ENCODE measurements at regions not wholly inside any gene's neighbourhood (a gene's known extent, or its start where the extent isn't known, plus 50 kb on each side); places are given as distances from the start of the nearest gene placed in this dataset.

DNA sequence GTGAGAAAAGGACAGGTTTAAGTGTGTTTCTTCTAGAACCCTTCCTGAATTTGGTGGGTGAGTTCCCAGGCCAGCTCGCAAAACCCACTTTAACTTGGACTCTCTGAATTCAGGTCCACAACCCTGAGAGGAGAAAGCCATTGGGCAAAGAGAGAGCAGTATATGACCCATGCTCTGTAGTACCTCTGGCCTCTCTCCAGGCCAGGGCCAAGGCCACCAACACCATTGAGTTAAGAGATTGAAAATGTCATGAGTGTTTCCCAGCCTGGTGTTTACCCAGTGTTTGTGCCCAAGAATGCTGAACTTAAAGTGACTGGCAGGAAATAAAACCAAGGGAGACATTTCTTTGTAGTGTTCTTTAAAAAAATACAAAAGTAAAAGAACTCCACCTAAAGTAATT, 410.4 kb upstream of the CDH5 start:
- H3K27me3 ChIP-seq, result no peaks in the 10 kb centered on the region
- TF ChIP-seq, protein P1, sequence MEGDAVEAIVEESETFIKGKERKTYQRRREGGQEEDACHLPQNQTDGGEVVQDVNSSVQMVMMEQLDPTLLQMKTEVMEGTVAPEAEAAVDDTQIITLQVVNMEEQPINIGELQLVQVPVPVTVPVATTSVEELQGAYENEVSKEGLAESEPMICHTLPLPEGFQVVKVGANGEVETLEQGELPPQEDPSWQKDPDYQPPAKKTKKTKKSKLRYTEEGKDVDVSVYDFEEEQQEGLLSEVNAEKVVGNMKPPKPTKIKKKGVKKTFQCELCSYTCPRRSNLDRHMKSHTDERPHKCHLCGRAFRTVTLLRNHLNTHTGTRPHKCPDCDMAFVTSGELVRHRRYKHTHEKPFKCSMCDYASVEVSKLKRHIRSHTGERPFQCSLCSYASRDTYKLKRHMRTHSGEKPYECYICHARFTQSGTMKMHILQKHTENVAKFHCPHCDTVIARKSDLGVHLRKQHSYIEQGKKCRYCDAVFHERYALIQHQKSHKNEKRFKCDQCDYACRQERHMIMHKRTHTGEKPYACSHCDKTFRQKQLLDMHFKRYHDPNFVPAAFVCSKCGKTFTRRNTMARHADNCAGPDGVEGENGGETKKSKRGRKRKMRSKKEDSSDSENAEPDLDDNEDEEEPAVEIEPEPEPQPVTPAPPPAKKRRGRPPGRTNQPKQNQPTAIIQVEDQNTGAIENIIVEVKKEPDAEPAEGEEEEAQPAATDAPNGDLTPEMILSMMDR (IDR thresholded peaks at IDR 0.05), result no peak
- TF ChIP-seq POLR2A (IDR thresholded peaks at IDR 0.05) (no peak), POLR2AphosphoS5 (IDR thresholded peaks at IDR 0.05) (no peak)
- no peaks in the 10 kb centered on the region for H3K9me3 ChIP-seq
- H3K27ac ChIP-seq, result no peak overlapping the region
- DNase-seq (ENCODE audit: low spot score in 2 of 2), result no peak
- intact Hi-C loops (cut with DNase I; ENCODE audit: low total_unique reads), result no loop called here
- no peaks in the 10 kb centered on the region for H3K36me3 ChIP-seq
- H3K4me1 ChIP-seq, result no peaks in the 10 kb centered on the region
- no peak overlapping the region for H3K4me3 ChIP-seq

DNA sequence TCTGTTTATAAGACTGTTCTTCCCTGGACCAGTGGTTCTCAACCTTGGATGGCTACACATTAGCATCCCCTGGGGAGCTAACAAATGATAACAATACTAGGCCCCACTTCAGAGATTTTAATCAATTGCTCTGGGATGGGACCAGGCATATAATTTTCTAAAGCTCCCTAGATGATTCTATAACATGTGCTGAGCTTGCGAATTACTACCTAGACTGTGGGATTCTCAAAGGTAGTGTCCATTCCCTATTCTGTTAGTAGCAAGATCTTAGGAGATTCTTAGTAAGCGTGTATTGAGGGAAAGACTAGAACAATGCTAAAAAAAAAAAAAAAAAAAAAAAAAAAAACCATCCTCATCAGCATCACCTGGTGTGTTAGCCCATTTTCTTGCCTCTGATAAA, 412.0 kb upstream of the CDH5 start:
- Histone ChIP-seq H3K27ac (no peak overlapping the region), H3K27me3 (no peaks in the 10 kb centered on the region), H3K4me1 (no peaks in the 10 kb centered on the region), H3K4me3 (no peak overlapping the region), H3K9me3 (no peaks in the 10 kb centered on the region), H3K36me3 (no peaks in the 10 kb centered on the region)
- no peak for DNase-seq (ENCODE audit: low spot score in 2 of 2)
- intact Hi-C loops (cut with DNase I; ENCODE audit: low total_unique reads), result no loop called here
- no peak for TF ChIP-seq POLR2AphosphoS5 (IDR thresholded peaks at IDR 0.05)
- TF ChIP-seq, protein P1 (IDR thresholded peaks at IDR 0.05), result no peak
- no peak for TF ChIP-seq POLR2A (IDR thresholded peaks at IDR 0.05)

DNA sequence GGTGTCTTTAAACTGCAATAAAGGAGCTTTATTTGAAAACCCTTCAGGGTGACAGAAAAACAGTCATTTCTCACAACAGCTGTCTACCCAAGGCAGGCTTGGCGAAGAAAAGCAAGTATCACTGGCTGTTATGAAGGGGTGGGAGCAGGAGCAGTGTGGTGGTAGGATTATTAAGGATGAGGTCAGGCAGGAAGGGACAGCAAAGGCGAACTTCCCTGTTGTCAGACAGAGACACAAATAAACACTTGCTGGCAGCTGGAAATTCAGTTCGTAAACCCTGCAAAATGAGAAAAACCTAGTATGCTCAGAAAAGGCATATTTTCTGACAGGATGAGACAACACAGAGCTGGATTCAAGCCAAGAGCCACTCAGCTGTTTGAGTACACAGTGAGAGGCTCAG, 416.3 kb upstream of the CDH5 start:
- intact Hi-C loops (cut with DNase I; ENCODE audit: low total_unique reads), result no loop called here

DNA sequence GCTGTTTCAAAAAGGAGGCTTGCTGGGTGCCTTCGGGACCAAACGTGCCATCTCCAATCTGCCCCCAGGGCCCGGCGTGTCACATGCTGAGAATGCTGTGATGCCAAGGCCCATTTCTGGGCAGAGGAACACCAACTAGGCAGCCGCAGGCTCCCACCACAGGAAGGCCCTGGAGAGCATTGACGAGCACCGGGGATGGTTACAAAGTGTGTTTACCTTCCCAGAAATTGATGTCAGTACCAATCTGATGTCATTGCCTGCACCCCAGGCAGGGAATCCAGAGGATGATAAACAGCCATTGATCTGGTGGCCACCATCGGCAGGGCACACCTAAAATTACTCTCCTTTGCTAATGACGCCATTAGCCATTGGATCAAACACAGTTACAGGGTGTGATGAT, 418.1 kb upstream of the CDH5 start:
- DNase-seq (ENCODE audit: low spot score in 2 of 2), result no peak
- no peaks in the 10 kb centered on the region for H3K9me3 ChIP-seq
- H3K27me3 ChIP-seq, result no peaks in the 10 kb centered on the region
- TF ChIP-seq POLR2A (IDR thresholded peaks at IDR 0.05) (no peak), POLR2AphosphoS5 (IDR thresholded peaks at IDR 0.05) (no peak)
- TF ChIP-seq, protein P1 (IDR thresholded peaks at IDR 0.05), result no peak
- H3K27ac ChIP-seq, result no peak overlapping the region
- no peaks in the 10 kb centered on the region for H3K4me1 ChIP-seq
- intact Hi-C loops (cut with DNase I; ENCODE audit: low total_unique reads), result no loop called here
- no peak overlapping the region for H3K4me3 ChIP-seq
- H3K36me3 ChIP-seq, result no peaks in the 10 kb centered on the region

More for the DNA sequence above, 416.3 kb upstream of the CDH5 start:
- DNase-seq (ENCODE audit: low spot score in 2 of 2), result no peak
- no peaks in the 10 kb centered on the region for H3K36me3 ChIP-seq
- no peaks in the 10 kb centered on the region for H3K27me3 ChIP-seq
- no peak overlapping the region for H3K4me3 ChIP-seq
- no peak overlapping the region for H3K27ac ChIP-seq
- no peaks in the 10 kb centered on the region for H3K4me1 ChIP-seq
- no peak for TF ChIP-seq POLR2AphosphoS5 (IDR thresholded peaks at IDR 0.05)
- TF ChIP-seq POLR2A (IDR thresholded peaks at IDR 0.05), result no peak
- TF ChIP-seq, protein P1 (IDR thresholded peaks at IDR 0.05), result no peak
- H3K9me3 ChIP-seq, result no peaks in the 10 kb centered on the region

DNA sequence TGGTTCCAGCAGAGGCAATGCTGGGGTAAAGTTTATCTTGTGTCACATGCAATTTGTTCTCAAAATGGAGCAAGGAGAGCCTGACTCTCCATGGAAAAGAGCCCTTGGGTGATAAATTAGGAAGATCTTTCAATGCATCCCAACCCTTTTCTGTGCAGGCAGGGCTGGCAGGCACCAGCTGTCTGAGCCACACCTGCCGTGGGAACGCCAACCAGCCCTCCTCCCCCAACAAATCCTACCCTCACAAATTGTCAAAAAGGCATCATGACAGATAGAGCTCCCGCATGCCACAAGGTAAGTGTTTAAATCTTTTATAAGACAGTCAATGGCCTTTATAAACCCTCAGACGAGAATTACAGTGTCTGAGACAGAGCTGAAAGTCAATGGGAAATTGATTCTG, 418.5 kb upstream of the CDH5 start:
- intact Hi-C loops (cut with DNase I; ENCODE audit: low total_unique reads), result no loop called here
- Histone ChIP-seq H3K27me3 (no peaks in the 10 kb centered on the region), H3K36me3 (no peaks in the 10 kb centered on the region), H3K27ac (no peak overlapping the region), H3K9me3 (no peaks in the 10 kb centered on the region), H3K4me1 (no peaks in the 10 kb centered on the region), H3K4me3 (no peak overlapping the region)
- TF ChIP-seq, protein P1 (IDR thresholded peaks at IDR 0.05), result no peak
- no peak for TF ChIP-seq POLR2AphosphoS5 (IDR thresholded peaks at IDR 0.05)
- TF ChIP-seq POLR2A (IDR thresholded peaks at IDR 0.05), result no peak
- DNase-seq (ENCODE audit: low spot score in 2 of 2), result no peak

Data from breast epithelium (tissue), 4 donors.